ENCODE measurements at regions not wholly inside any gene's neighbourhood (a gene's known extent, or its start where the extent isn't known, plus 50 kb on each side); places are given as distances from the start of the nearest gene placed in this dataset.

GRCh38 chr11:18878211-18878610 is 61.0 kb downstream of the MRGPRX1 start:
- Histone ChIP-seq H3K36me3 (ENCODE audit: control insufficient read depth, insufficient read depth, low read length) (no peaks in the 10 kb centered on the region), H3K4me3 (ENCODE audit: low read depth, low read length) (no peak overlapping the region), H3K9me3 (ENCODE audit: control insufficient read depth, insufficient read depth, low read depth, low read length) (no peaks in the 10 kb centered on the region), H3K27ac (ENCODE audit: low read depth, low read length) (no peak overlapping the region), H3K27me3 (ENCODE audit: control insufficient read depth, insufficient read depth, low read length) (peaks cover 34% of the 10 kb centered on the region; the same call in 1 of the 2 replicates), H3K9ac (ENCODE audit: low read length) (no peak overlapping the region), H3K4me1 (ENCODE audit: control insufficient read depth, insufficient read depth, low read length) (no peaks in the 10 kb centered on the region)

- no peaks in the 10 kb centered on the region for H3K27me3 ChIP-seq (ENCODE audit: control insufficient read depth, insufficient read depth, low read length)
- H3K36me3 ChIP-seq (ENCODE audit: control insufficient read depth, insufficient read depth, low read length): no peaks in the 10 kb centered on the region
Measured at GRCh38 chr11:18865951-18866350, 73.3 kb downstream of the MRGPRX1 start.

GRCh38 chr11:18865261-18865660 is 73.7 kb upstream of the PTPN5 start:
- no peaks in the 10 kb centered on the region for H3K36me3 ChIP-seq (ENCODE audit: control insufficient read depth, insufficient read depth, low read length)
- H3K27me3 ChIP-seq (ENCODE audit: control insufficient read depth, insufficient read depth, low read length): no peaks in the 10 kb centered on the region
- H3K9ac ChIP-seq (ENCODE audit: low read length): no peak overlapping the region
- no peak overlapping the region for H3K4me3 ChIP-seq (ENCODE audit: low read depth, low read length)
- no peaks in the 10 kb centered on the region for H3K9me3 ChIP-seq (ENCODE audit: control insufficient read depth, insufficient read depth, low read depth, low read length)
- H3K27ac ChIP-seq (ENCODE audit: low read depth, low read length): 0 out of 2 replicates have a peak overlapping the region, but pooled peaks have one; percentile 8
- peaks cover 14% of the 10 kb centered on the region for H3K4me1 ChIP-seq (ENCODE audit: control insufficient read depth, insufficient read depth, low read length)

More at GRCh38 chr11:18865951-18866350, 73.3 kb downstream of the MRGPRX1 start:
- Histone ChIP-seq H3K9me3 (ENCODE audit: control insufficient read depth, insufficient read depth, low read depth, low read length) (no peaks in the 10 kb centered on the region), H3K4me1 (ENCODE audit: control insufficient read depth, insufficient read depth, low read length) (peaks cover 14% of the 10 kb centered on the region), H3K4me3 (ENCODE audit: low read depth, low read length) (peak overlapping the region; percentile 30; the same call in 1 of the 2 replicates), H3K27ac (ENCODE audit: low read depth, low read length) (0 out of 2 replicates have a peak overlapping the region, but pooled peaks have one; percentile 8), H3K9ac (ENCODE audit: low read length) (no peak overlapping the region)

- Histone ChIP-seq H3K27ac (ENCODE audit: low read depth, low read length) (no peak overlapping the region), H3K4me1 (ENCODE audit: control insufficient read depth, insufficient read depth, low read length) (no peaks in the 10 kb centered on the region), H3K9ac (ENCODE audit: low read length) (no peak overlapping the region), H3K4me3 (ENCODE audit: low read depth, low read length) (no peak overlapping the region), H3K36me3 (ENCODE audit: control insufficient read depth, insufficient read depth, low read length) (no peaks in the 10 kb centered on the region), H3K27me3 (ENCODE audit: control insufficient read depth, insufficient read depth, low read length) (peaks cover 4% of the 10 kb centered on the region; the same call in 1 of the 2 replicates), H3K9me3 (ENCODE audit: control insufficient read depth, insufficient read depth, low read depth, low read length) (no peaks in the 10 kb centered on the region)
Measured at GRCh38 chr11:18853086-18853720, 61.6 kb upstream of the PTPN5 start.

- Histone ChIP-seq H3K4me3 (ENCODE audit: low read depth, low read length) (no peak overlapping the region), H3K4me1 (ENCODE audit: control insufficient read depth, insufficient read depth, low read length) (no peaks in the 10 kb centered on the region), H3K36me3 (ENCODE audit: control insufficient read depth, insufficient read depth, low read length) (no peaks in the 10 kb centered on the region), H3K27ac (ENCODE audit: low read depth, low read length) (no peak overlapping the region), H3K9me3 (ENCODE audit: control insufficient read depth, insufficient read depth, low read depth, low read length) (no peaks in the 10 kb centered on the region), H3K27me3 (ENCODE audit: control insufficient read depth, insufficient read depth, low read length) (peaks cover 9% of the 10 kb centered on the region; the same call in 1 of the 2 replicates), H3K9ac (ENCODE audit: low read length) (no peak overlapping the region)
Measured at GRCh38 chr11:18849406-18849805, 57.8 kb upstream of the PTPN5 start.

- H3K9ac ChIP-seq (ENCODE audit: low read length): no peak overlapping the region
- 0 out of 2 replicates have a peak, but pooled peaks cover 6% of the 10 kb centered on the region for H3K9me3 ChIP-seq (ENCODE audit: control insufficient read depth, insufficient read depth, low read depth, low read length)
- peaks cover 9% of the 10 kb centered on the region; the same call in 1 of the 2 replicates for H3K27me3 ChIP-seq (ENCODE audit: control insufficient read depth, insufficient read depth, low read length)
- H3K27ac ChIP-seq (ENCODE audit: low read depth, low read length): no peak overlapping the region
- H3K4me1 ChIP-seq (ENCODE audit: control insufficient read depth, insufficient read depth, low read length): no peaks in the 10 kb centered on the region
- H3K4me3 ChIP-seq (ENCODE audit: low read depth, low read length): no peak overlapping the region
- no peaks in the 10 kb centered on the region for H3K36me3 ChIP-seq (ENCODE audit: control insufficient read depth, insufficient read depth, low read length)
Measured at GRCh38 chr11:18844753-18845367, 53.3 kb upstream of the PTPN5 start.
